H1 (cell line): ENCODE measurements at regions not wholly inside any gene's neighbourhood (a gene's known extent, or its start where the extent isn't known, plus 50 kb on each side); places are given as distances from the start of the nearest gene placed in this dataset.
A peak's percentile ranks its signal among the peaks of the same experiment; 100 is the strongest.

Experiments used
- CHD7 ChIP-seq: fragments of 300-600 bp; sonication (generic); IDR thresholded peaks from 2 replicates; pipeline ENCODE4 v1.7.1; 2012; ENCODE audit warnings: low read length, moderate library complexity, mild to moderate bottlenecking, inconsistent platforms; ENCODE audit not compliant: insufficient replicate concordance
- EZH2 ChIP-seq: fragments of 200-600 bp; sonication (generic); IDR thresholded peaks from 2 replicates; pipeline ENCODE4 v1.7.1; 2012; ENCODE audit warnings: low read depth, mild to moderate bottlenecking, moderate library complexity, low read length, inconsistent platforms; ENCODE audit not compliant: severe bottlenecking
- HDAC6 ChIP-seq: IDR thresholded peaks from one replicate; pipeline ENCODE4 v1.7.1; 2012; ENCODE audit warnings: low read depth, mild to moderate bottlenecking, inconsistent platforms, low read length, moderate library complexity
- NANOG ChIP-seq: IDR thresholded peaks from 2 replicates; pipeline ENCODE4 v1.6.1; 2011; ENCODE audit warnings: low read length, low read depth, mild to moderate bottlenecking, inconsistent platforms; ENCODE audit not compliant: insufficient read depth, poor library complexity, severe bottlenecking
- POLR2AphosphoS5 ChIP-seq: IDR thresholded peaks from 2 replicates; pipeline ENCODE4 v1.6.1; 2011; ENCODE audit warnings: low read depth, low read length
- SRF ChIP-seq: IDR thresholded peaks from 2 replicates; pipeline ENCODE4 v1.6.1; 2011; ENCODE audit warnings: mild to moderate bottlenecking, low read depth, low read length, moderate library complexity
- SUZ12 ChIP-seq: fragments of 200-600 bp; sonication (generic); IDR thresholded peaks from 2 replicates; pipeline ENCODE4 v1.6.1; 2012; ENCODE audit warnings: mild to moderate bottlenecking, inconsistent platforms, low read length, moderate library complexity, mixed read lengths
- TEAD4 ChIP-seq: IDR thresholded peaks from 2 replicates; pipeline ENCODE4 v1.6.1; 2012; ENCODE audit warnings: low read depth, low read length, inconsistent platforms, mixed read lengths

GRCh38 chr1:187630653-187631380 is 802.1 kb downstream of the PLA2G4A start (continued):
- TF ChIP-seq CHD7 (no peak), HDAC6 (no peak), NANOG (no peak), SUZ12 (no peak), SRF (peak; percentile 58; the same call in 1 of the 2 replicates), EZH2 (no peak), TEAD4 (peak; percentile 83), POLR2AphosphoS5 (no peak)
